GM12875 (cell line): ENCODE measurements at regions not wholly inside any gene's neighbourhood (a gene's known extent, or its start where the extent isn't known, plus 50 kb on each side); places are given as distances from the start of the nearest gene placed in this dataset.

Experiments used
- H3K4me3 ChIP-seq: one replicate; pipeline ENCODE4 v1.5.1; 2011; ENCODE audit warnings: low read depth, low read length, control low read depth
- CTCF ChIP-seq: IDR thresholded peaks from 2 replicates; pipeline ENCODE4 v1.5.1; 2011; ENCODE audit warnings: low read depth, mild to moderate bottlenecking, control low read depth, inconsistent platforms, low read length, moderate library complexity, borderline replicate concordance; ENCODE audit not compliant: insufficient read depth

- no peak overlapping the region for H3K4me3 ChIP-seq
Measured at GRCh38 chr3:109825971-109826810, 488.8 kb upstream of the DPPA4 start.

GRCh38 chr3:109831403-109831802, 494.1 kb upstream of the DPPA4 start:
- TF ChIP-seq CTCF = no peak
- no peak overlapping the region for H3K4me3 ChIP-seq

More at GRCh38 chr3:109825971-109826810, 488.8 kb upstream of the DPPA4 start:
- TF ChIP-seq CTCF = no peak

GRCh38 chr3:109835958-109836357, 498.6 kb upstream of the DPPA4 start:
- no peak overlapping the region for H3K4me3 ChIP-seq
- no peak for TF ChIP-seq CTCF

GRCh38 chr3:109851854-109852253, 514.5 kb upstream of the DPPA4 start:
- H3K4me3 ChIP-seq = no peak overlapping the region
- no peak for TF ChIP-seq CTCF

- H3K4me3 ChIP-seq = no peak overlapping the region
- no peak for TF ChIP-seq CTCF
Measured at GRCh38 chr3:109852283-109852682, 514.9 kb upstream of the DPPA4 start.

- H3K4me3 ChIP-seq = no peak overlapping the region
- TF ChIP-seq CTCF = no peak
Measured at GRCh38 chr3:109853077-109853731, 515.9 kb upstream of the DPPA4 start.

GRCh38 chr3:109863701-109864100, 526.4 kb upstream of the DPPA4 start:
- TF ChIP-seq CTCF = no peak
- H3K4me3 ChIP-seq = no peak overlapping the region
